Activated T-helper 1 cell treated with anti-CD3 and anti-CD28 coated beads, Interleukin-12 subunit alpha, Interleukin-12 subunit beta, Interleukin-2, Interleukin-4 antibody, amounts not matched to agents 30 ng/mL and 10 ng/mL and 1 ng/mL, durations not matched to agents 14 hours and 24 hours and 36 hours (primary cell): ENCODE measurements at regions not wholly inside any gene's neighbourhood (a gene's known extent, or its start where the extent isn't known, plus 50 kb on each side); places are given as distances from the start of the nearest gene placed in this dataset.

ENCODE experiments used
- DNase-seq: peaks from one replicate; pipeline ENCODE4 v3.0.0; 2021; ENCODE audit warnings: low spot score
- H3K27ac Mint-ChIP-seq: one replicate; pipeline ENCODE4 v1.8.0; 2021; ENCODE audit warnings: mild to moderate bottlenecking, mixed read lengths
- H3K27me3 Mint-ChIP-seq: one replicate; pipeline ENCODE4 v1.8.0; 2022; ENCODE audit warnings: mild to moderate bottlenecking, moderate library complexity, mixed read lengths; ENCODE audit not compliant: insufficient read depth
- H3K36me3 Mint-ChIP-seq: one replicate; pipeline ENCODE4 v1.8.0; 2021; ENCODE audit warnings: low read depth, mixed read lengths
- H3K4me1 Mint-ChIP-seq: one replicate; pipeline ENCODE4 v1.8.0; 2021; ENCODE audit warnings: low read depth, mixed read lengths
- H3K4me3 Mint-ChIP-seq: one replicate; pipeline ENCODE4 v1.8.0; 2021; ENCODE audit warnings: mild to moderate bottlenecking, moderate library complexity, mixed read lengths
- H3K9me3 Mint-ChIP-seq: one replicate; pipeline ENCODE4 v1.8.0; 2021; ENCODE audit warnings: mixed read lengths
- intact Hi-C: fragments of 100-400 bp; cut with micrococcal nuclease; formaldehyde crosslinking; loops from one replicate; pipeline ENCODE4 v1.15.1; 2024

GRCh38 chr2:5798084-5798483, 105.9 kb downstream of the SOX11 start:
- DNase-seq, result no peak
- no peak overlapping the region for H3K4me3 Mint-ChIP-seq
- H3K36me3 Mint-ChIP-seq, result no peaks in the 10 kb centered on the region
- no peaks in the 10 kb centered on the region for H3K27me3 Mint-ChIP-seq
- no peak overlapping the region for H3K27ac Mint-ChIP-seq
- peaks cover 4% of the 10 kb centered on the region for H3K9me3 Mint-ChIP-seq
- intact Hi-C loops, result no loop called here
- H3K4me1 Mint-ChIP-seq, result no peaks in the 10 kb centered on the region

- peaks cover 4% of the 10 kb centered on the region for H3K9me3 Mint-ChIP-seq
- H3K36me3 Mint-ChIP-seq, result no peaks in the 10 kb centered on the region
- no peak overlapping the region for H3K4me3 Mint-ChIP-seq
- no peak for DNase-seq
- intact Hi-C loops, result no loop called here
- no peak overlapping the region for H3K27ac Mint-ChIP-seq
- no peaks in the 10 kb centered on the region for H3K27me3 Mint-ChIP-seq
- no peaks in the 10 kb centered on the region for H3K4me1 Mint-ChIP-seq
Measured at GRCh38 chr2:5799348-5799747, 107.2 kb downstream of the SOX11 start.

GRCh38 chr2:5803547-5803946, 111.4 kb downstream of the SOX11 start:
- DNase-seq, result no peak
- H3K36me3 Mint-ChIP-seq, result no peaks in the 10 kb centered on the region
- H3K4me1 Mint-ChIP-seq, result no peaks in the 10 kb centered on the region
- H3K4me3 Mint-ChIP-seq, result no peak overlapping the region
- no peak overlapping the region for H3K27ac Mint-ChIP-seq
- intact Hi-C loops, result no loop called here
- no peaks in the 10 kb centered on the region for H3K27me3 Mint-ChIP-seq
- peaks cover 4% of the 10 kb centered on the region for H3K9me3 Mint-ChIP-seq

- H3K4me1 Mint-ChIP-seq, result no peaks in the 10 kb centered on the region
- H3K27ac Mint-ChIP-seq, result no peak overlapping the region
- H3K9me3 Mint-ChIP-seq, result no peaks in the 10 kb centered on the region
- no peaks in the 10 kb centered on the region for H3K36me3 Mint-ChIP-seq
- no peaks in the 10 kb centered on the region for H3K27me3 Mint-ChIP-seq
- no peak for DNase-seq
- intact Hi-C loops, result no loop called here
- no peak overlapping the region for H3K4me3 Mint-ChIP-seq
Measured at GRCh38 chr2:5818961-5819600, 126.9 kb downstream of the SOX11 start.

GRCh38 chr2:5824126-5824525, 131.9 kb downstream of the SOX11 start:
- Mint-ChIP-seq H3K4me1 (no peaks in the 10 kb centered on the region), H3K36me3 (no peaks in the 10 kb centered on the region), H3K4me3 (no peak overlapping the region), H3K27me3 (no peaks in the 10 kb centered on the region), H3K9me3 (no peaks in the 10 kb centered on the region), H3K27ac (no peak overlapping the region)
- intact Hi-C loops, result no loop called here
- DNase-seq, result no peak

- H3K9me3 Mint-ChIP-seq, result no peaks in the 10 kb centered on the region
- no peaks in the 10 kb centered on the region for H3K36me3 Mint-ChIP-seq
- H3K4me1 Mint-ChIP-seq, result no peaks in the 10 kb centered on the region
- H3K4me3 Mint-ChIP-seq, result no peak overlapping the region
- no peaks in the 10 kb centered on the region for H3K27me3 Mint-ChIP-seq
- H3K27ac Mint-ChIP-seq, result no peak overlapping the region
- DNase-seq, result no peak
- intact Hi-C loops, result no loop called here
Measured at GRCh38 chr2:5825686-5826085, 133.5 kb downstream of the SOX11 start.

GRCh38 chr2:5826979-5827655, 134.9 kb downstream of the SOX11 start:
- Mint-ChIP-seq H3K27me3 (no peaks in the 10 kb centered on the region), H3K9me3 (no peaks in the 10 kb centered on the region), H3K4me3 (no peak overlapping the region), H3K36me3 (no peaks in the 10 kb centered on the region), H3K27ac (no peak overlapping the region), H3K4me1 (no peaks in the 10 kb centered on the region)
- no peak for DNase-seq
- intact Hi-C loops, result no loop called here

- H3K4me1 Mint-ChIP-seq, result no peaks in the 10 kb centered on the region
- intact Hi-C loops, result no loop called here
- H3K9me3 Mint-ChIP-seq, result no peaks in the 10 kb centered on the region
- no peak overlapping the region for H3K27ac Mint-ChIP-seq
- DNase-seq, result no peak
- no peaks in the 10 kb centered on the region for H3K36me3 Mint-ChIP-seq
- no peaks in the 10 kb centered on the region for H3K27me3 Mint-ChIP-seq
- H3K4me3 Mint-ChIP-seq, result no peak overlapping the region
Measured at GRCh38 chr2:5834501-5834900, 142.3 kb downstream of the SOX11 start.

- Mint-ChIP-seq H3K36me3 (no peaks in the 10 kb centered on the region), H3K27ac (no peak overlapping the region), H3K27me3 (no peaks in the 10 kb centered on the region), H3K9me3 (peaks cover 4% of the 10 kb centered on the region), H3K4me1 (no peaks in the 10 kb centered on the region), H3K4me3 (no peak overlapping the region)
- DNase-seq, result no peak
- intact Hi-C loops, result no loop called here
Measured at GRCh38 chr2:5839550-5839949, 147.4 kb downstream of the SOX11 start.

- Mint-ChIP-seq H3K27me3 (no peaks in the 10 kb centered on the region), H3K9me3 (peaks cover 4% of the 10 kb centered on the region), H3K4me3 (no peak overlapping the region), H3K4me1 (no peaks in the 10 kb centered on the region), H3K27ac (no peak overlapping the region), H3K36me3 (no peaks in the 10 kb centered on the region)
- no peak for DNase-seq
- intact Hi-C loops, result no loop called here
Measured at GRCh38 chr2:5841126-5841525, 148.9 kb downstream of the SOX11 start.

- H3K27ac Mint-ChIP-seq, result no peak overlapping the region
- H3K9me3 Mint-ChIP-seq, result peaks cover 4% of the 10 kb centered on the region
- no peaks in the 10 kb centered on the region for H3K4me1 Mint-ChIP-seq
- H3K36me3 Mint-ChIP-seq, result no peaks in the 10 kb centered on the region
- intact Hi-C loops, result no loop called here
- no peak overlapping the region for H3K4me3 Mint-ChIP-seq
- no peak for DNase-seq
- no peaks in the 10 kb centered on the region for H3K27me3 Mint-ChIP-seq
Measured at GRCh38 chr2:5842326-5842725, 150.1 kb downstream of the SOX11 start.

GRCh38 chr2:5845798-5846330, 153.7 kb downstream of the SOX11 start:
- peaks cover 4% of the 10 kb centered on the region for H3K9me3 Mint-ChIP-seq
- no peaks in the 10 kb centered on the region for H3K36me3 Mint-ChIP-seq
- H3K27me3 Mint-ChIP-seq, result no peaks in the 10 kb centered on the region
- H3K4me1 Mint-ChIP-seq, result no peaks in the 10 kb centered on the region
- intact Hi-C loops, result no loop called here
- no peak for DNase-seq
- H3K4me3 Mint-ChIP-seq, result no peak overlapping the region
- no peak overlapping the region for H3K27ac Mint-ChIP-seq

- no peak for DNase-seq
- Mint-ChIP-seq H3K4me1 (no peaks in the 10 kb centered on the region), H3K27ac (no peak overlapping the region), H3K27me3 (no peaks in the 10 kb centered on the region), H3K36me3 (no peaks in the 10 kb centered on the region), H3K9me3 (peaks cover 8% of the 10 kb centered on the region), H3K4me3 (no peak overlapping the region)
- intact Hi-C loops, result no loop called here
Measured at GRCh38 chr2:5846881-5847280, 154.7 kb downstream of the SOX11 start.
